ENCODE measurements at regions not wholly inside any gene's neighbourhood (a gene's known extent, or its start where the extent isn't known, plus 50 kb on each side); places are given as distances from the start of the nearest gene placed in this dataset.

- TF ChIP-seq CTCF (IDR thresholded peaks at IDR 0.05): no peak
- no peak for TF ChIP-seq POLR2A (IDR thresholded peaks at IDR 0.05)
These were observed 729.7 kb upstream of the TBX3 start for GRCh38 chr12:115413626-115414025.
